ENCODE measurements at regions not wholly inside any gene's neighbourhood (a gene's known extent, or its start where the extent isn't known, plus 50 kb on each side); places are given as distances from the start of the nearest gene placed in this dataset.

DNA sequence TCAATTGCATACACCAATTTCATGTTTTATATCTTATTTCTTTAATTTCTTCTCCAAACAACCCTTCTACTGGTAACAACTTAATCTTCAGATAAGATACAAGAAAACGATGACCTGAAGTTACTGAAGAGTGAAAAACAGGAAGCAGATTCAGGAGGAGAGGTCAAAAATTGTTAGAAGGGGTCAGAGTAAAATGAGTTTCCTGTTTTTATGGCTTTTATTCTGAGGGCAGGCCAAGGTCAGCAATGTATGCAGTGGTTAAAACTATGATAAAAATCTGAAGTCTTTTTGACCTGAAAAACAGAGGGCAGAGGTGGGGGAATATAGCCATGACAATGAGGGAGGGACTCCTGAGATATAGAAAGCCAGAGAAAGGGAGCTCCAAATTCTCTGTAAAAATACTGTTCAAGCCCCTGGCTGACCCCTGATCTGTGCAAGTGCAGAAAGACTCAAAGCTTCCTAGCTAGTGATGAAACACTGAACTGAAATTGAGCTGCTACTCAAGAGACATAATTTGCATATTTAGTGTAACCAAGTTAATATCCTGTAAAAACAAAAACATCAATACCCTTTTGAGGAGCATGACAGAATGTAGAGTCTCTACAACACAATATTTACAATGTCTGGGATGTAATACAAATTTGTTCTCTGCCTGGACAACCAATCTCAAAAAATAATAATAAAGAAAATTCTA, 514.3 kb upstream of the SEL1L start:
- TF ChIP-seq, protein P1, sequence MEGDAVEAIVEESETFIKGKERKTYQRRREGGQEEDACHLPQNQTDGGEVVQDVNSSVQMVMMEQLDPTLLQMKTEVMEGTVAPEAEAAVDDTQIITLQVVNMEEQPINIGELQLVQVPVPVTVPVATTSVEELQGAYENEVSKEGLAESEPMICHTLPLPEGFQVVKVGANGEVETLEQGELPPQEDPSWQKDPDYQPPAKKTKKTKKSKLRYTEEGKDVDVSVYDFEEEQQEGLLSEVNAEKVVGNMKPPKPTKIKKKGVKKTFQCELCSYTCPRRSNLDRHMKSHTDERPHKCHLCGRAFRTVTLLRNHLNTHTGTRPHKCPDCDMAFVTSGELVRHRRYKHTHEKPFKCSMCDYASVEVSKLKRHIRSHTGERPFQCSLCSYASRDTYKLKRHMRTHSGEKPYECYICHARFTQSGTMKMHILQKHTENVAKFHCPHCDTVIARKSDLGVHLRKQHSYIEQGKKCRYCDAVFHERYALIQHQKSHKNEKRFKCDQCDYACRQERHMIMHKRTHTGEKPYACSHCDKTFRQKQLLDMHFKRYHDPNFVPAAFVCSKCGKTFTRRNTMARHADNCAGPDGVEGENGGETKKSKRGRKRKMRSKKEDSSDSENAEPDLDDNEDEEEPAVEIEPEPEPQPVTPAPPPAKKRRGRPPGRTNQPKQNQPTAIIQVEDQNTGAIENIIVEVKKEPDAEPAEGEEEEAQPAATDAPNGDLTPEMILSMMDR (IDR thresholded peaks at IDR 0.05; ENCODE audit: poor library complexity): no peak
- TF ChIP-seq EZH2phosphoT487 (IDR thresholded peaks at IDR 0.05; ENCODE audit: low read depth, severe bottlenecking, unreplicated experiment) (no peak), EZH2 (IDR thresholded peaks at IDR 0.05; ENCODE audit: borderline replicate concordance) (no peak)
